Suprapubic skin (tissue), 4 donors: ENCODE measurements at regions not wholly inside any gene's neighbourhood (a gene's known extent, or its start where the extent isn't known, plus 50 kb on each side); places are given as distances from the start of the nearest gene placed in this dataset.

Experiments
- DNase-seq, 2 donors: peaks; one replicate each; pipeline ENCODE4 v3.0.0-alpha.2; 2019; ENCODE audit warnings: low spot score in 2 of 2
- H3K27ac ChIP-seq: fragments of 200-600 bp; sonication (generic); one replicate; pipeline ENCODE4 v1.5.1; 2019
- H3K27me3 ChIP-seq: fragments of 200-600 bp; sonication (generic); one replicate; pipeline ENCODE4 v1.5.1; 2019
- H3K36me3 ChIP-seq: fragments of 200-600 bp; sonication (generic); one replicate; pipeline ENCODE4 v1.5.1; 2019
- H3K4me1 ChIP-seq: fragments of 200-600 bp; sonication (generic); one replicate; pipeline ENCODE4 v1.5.1; 2019
- H3K4me3 ChIP-seq: fragments of 200-600 bp; sonication (generic); one replicate; pipeline ENCODE4 v1.5.1; 2019; ENCODE audit warnings: mild to moderate bottlenecking
- H3K9me3 ChIP-seq: fragments of 200-600 bp; sonication (generic); one replicate; pipeline ENCODE4 v1.5.1; 2019
- CTCF ChIP-seq, 2 donors: fragments of 200-600 bp in 1 of 2; fragments of 450-650 bp in 1 of 2; sonication (generic) in 1 of 2; IDR thresholded peaks; one replicate each; pipeline ENCODE4 v1.5.1; 2016 to 2019; ENCODE audit warnings: antibody characterized with exemption in 2 of 2, mild to moderate bottlenecking in 1 of 2, moderate library complexity in 1 of 2
- EP300 ChIP-seq: sonication (generic); formaldehyde crosslinking; IDR thresholded peaks from one replicate; pipeline ENCODE4 v1.6.1; 2017; ENCODE audit warnings: antibody characterized with exemption
- POLR2A ChIP-seq, 2 donors: fragments of 450-650 bp; IDR thresholded peaks; one replicate each; pipeline ENCODE4 v1.6.1; 2017; ENCODE audit warnings: antibody characterized with exemption in 2 of 2, mild to moderate bottlenecking in 2 of 2, moderate library complexity in 2 of 2
- POLR2AphosphoS5 ChIP-seq, 3 donors: sonication (generic); formaldehyde crosslinking; IDR thresholded peaks; one replicate each; pipeline ENCODE4 v1.6.1; 2017; ENCODE audit warnings: antibody characterized with exemption in 3 of 3
- whole genome bisulfite sequencing: methylation state at CpG from one replicate; pipeline ENCODE4 v1.1.5; 2018; 5-methylcytosine and 5-hydroxymethylcytosine counted together

GRCh38 chr20:57922083-57922482 is 212.3 kb upstream of the PMEPA1 start:
- Histone ChIP-seq H3K4me3 (no peak overlapping the region), H3K27me3 (no peaks in the 10 kb centered on the region), H3K27ac (no peak overlapping the region), H3K9me3 (no peaks in the 10 kb centered on the region), H3K36me3 (no peaks in the 10 kb centered on the region), H3K4me1 (no peaks in the 10 kb centered on the region)
- no peak for DNase-seq
- 60% methylated on average over 2 of the region's 4 CpGs for WGBS
- TF ChIP-seq EP300 (no peak), CTCF (IDR thresholded peaks at IDR 0.05) (no peak), POLR2AphosphoS5 (IDR thresholded peaks at IDR 0.05) (no peak), POLR2A (IDR thresholded peaks at IDR 0.05) (no peak)

GRCh38 chr20:57921676-57922075 is 211.9 kb upstream of the PMEPA1 start:
- Histone ChIP-seq H3K4me3 (no peak overlapping the region), H3K4me1 (no peaks in the 10 kb centered on the region), H3K27me3 (no peaks in the 10 kb centered on the region), H3K9me3 (no peaks in the 10 kb centered on the region), H3K36me3 (no peaks in the 10 kb centered on the region), H3K27ac (no peak overlapping the region)
- no peak for TF ChIP-seq POLR2A (IDR thresholded peaks at IDR 0.05)
- no peak for TF ChIP-seq EP300
- no peak for TF ChIP-seq POLR2AphosphoS5 (IDR thresholded peaks at IDR 0.05)
- no peak for TF ChIP-seq CTCF (IDR thresholded peaks at IDR 0.05)
- DNase-seq: no peak
- 89% methylated on average over 8 of the region's 8 CpGs for WGBS

GRCh38 chr20:57920971-57921370 is 211.2 kb upstream of the PMEPA1 start:
- Histone ChIP-seq H3K4me1 (no peaks in the 10 kb centered on the region), H3K27ac (no peak overlapping the region), H3K9me3 (no peaks in the 10 kb centered on the region), H3K27me3 (no peaks in the 10 kb centered on the region), H3K4me3 (no peak overlapping the region), H3K36me3 (no peaks in the 10 kb centered on the region)
- WGBS: 85% methylated on average over 5 of the region's 6 CpGs
- DNase-seq: no peak
- TF ChIP-seq CTCF (IDR thresholded peaks at IDR 0.05) (no peak), POLR2A (IDR thresholded peaks at IDR 0.05) (no peak), POLR2AphosphoS5 (IDR thresholded peaks at IDR 0.05) (no peak), EP300 (no peak)

- WGBS: 89% methylated on average over 3 of the region's 3 CpGs
- no peak for TF ChIP-seq EP300
- TF ChIP-seq POLR2AphosphoS5 (IDR thresholded peaks at IDR 0.05): no peak
- no peak for TF ChIP-seq POLR2A (IDR thresholded peaks at IDR 0.05)
- TF ChIP-seq CTCF (IDR thresholded peaks at IDR 0.05): no peak
- H3K4me3 ChIP-seq: no peak overlapping the region
- no peaks in the 10 kb centered on the region for H3K4me1 ChIP-seq
- no peak for DNase-seq
- no peak overlapping the region for H3K27ac ChIP-seq
- H3K27me3 ChIP-seq: no peaks in the 10 kb centered on the region
- H3K36me3 ChIP-seq: no peaks in the 10 kb centered on the region
- no peaks in the 10 kb centered on the region for H3K9me3 ChIP-seq
These were observed 209.2 kb upstream of the PMEPA1 start for GRCh38 chr20:57919049-57919448.

GRCh38 chr20:57918551-57918950 is 208.7 kb upstream of the PMEPA1 start:
- WGBS: 79% methylated on average over 4 of the region's 4 CpGs
- H3K4me1 ChIP-seq: no peaks in the 10 kb centered on the region
- H3K27me3 ChIP-seq: no peaks in the 10 kb centered on the region
- H3K9me3 ChIP-seq: no peaks in the 10 kb centered on the region
- H3K4me3 ChIP-seq: no peak overlapping the region
- no peak for DNase-seq
- TF ChIP-seq EP300 (no peak), CTCF (IDR thresholded peaks at IDR 0.05) (no peak), POLR2AphosphoS5 (IDR thresholded peaks at IDR 0.05) (no peak), POLR2A (IDR thresholded peaks at IDR 0.05) (no peak)
- no peak overlapping the region for H3K27ac ChIP-seq
- no peaks in the 10 kb centered on the region for H3K36me3 ChIP-seq
